IMR-90 (cell line): ENCODE measurements at regions not wholly inside any gene's neighbourhood (a gene's known extent, or its start where the extent isn't known, plus 50 kb on each side); places are given as distances from the start of the nearest gene placed in this dataset.

ENCODE experiments used
- ATAC-seq: fragments of 200-7000 bp; cut with Tn5 transposase; 2 replicates; pipeline ENCODE4 v1.9.1; 2020; ENCODE audit warnings: low read depth, mild to moderate bottlenecking, moderate library complexity
- BruUV-seq: library from RNA; stranded (reverse); fragments of 400-500 nt; replicated peaks from 2 replicates; lab custom pipeline; 2021; lab: Mats Ljungman, UMichigan
- CTCF ChIA-PET: fragments of 300-600 bp; formaldehyde crosslinking; extraction: SDS; loops from one replicate; lab custom pipeline; 2021; ENCODE audit warnings: antibody characterized with exemption; lab: Yijun Ruan, JAX
- POLR2A ChIA-PET: fragments of 300-600 bp; sonication (Branson Sonifier 250); formaldehyde crosslinking; loops from one replicate; lab custom pipeline; 2022; ENCODE audit warnings: antibody characterized with exemption; ENCODE audit not compliant: unreplicated experiment; lab: Charles Lee
- DNase-seq: peaks from one replicate; pipeline ENCODE4 v3.0.0; 2013
- H2AFZ ChIP-seq: replicated peaks from 2 replicates; pipeline ENCODE3; 2013; ENCODE audit warnings: low read length, mild to moderate bottlenecking; ENCODE audit not compliant: poor library complexity
- H2AK5ac ChIP-seq: 2 replicates; pipeline ENCODE4 v1.6.1; 2013; ENCODE audit warnings: low read depth, low read length, inconsistent platforms
- H2AK9ac ChIP-seq: replicated peaks from 2 replicates; pipeline ENCODE3; 2013; ENCODE audit warnings: mild to moderate bottlenecking, low read depth, low read length, moderate library complexity; ENCODE audit not compliant: poor library complexity
- H2BK120ac ChIP-seq: 2 replicates; pipeline ENCODE4 v1.6.1; 2013; ENCODE audit warnings: low read depth, low read length, inconsistent platforms
- H2BK15ac ChIP-seq: 3 replicates; pipeline ENCODE4 v1.6.1; 2013; ENCODE audit warnings: low read depth, low read length, inconsistent platforms
- H2BK20ac ChIP-seq: 2 replicates; pipeline ENCODE4 v1.6.1; 2013; ENCODE audit warnings: low read depth, mild to moderate bottlenecking, inconsistent platforms, low read length, moderate library complexity
- H2BK5ac ChIP-seq: 2 replicates; pipeline ENCODE4 v1.6.1; 2013; ENCODE audit warnings: mild to moderate bottlenecking, low read depth, low read length, inconsistent platforms; ENCODE audit not compliant: poor library complexity, severe bottlenecking
- H3K14ac ChIP-seq: replicated peaks from 2 replicates; pipeline ENCODE4 v1.6.1; 2013; ENCODE audit warnings: low read depth, low read length, inconsistent platforms
- H3K18ac ChIP-seq: 2 replicates; pipeline ENCODE4 v1.6.1; 2013; ENCODE audit warnings: low read depth, low read length, control low read depth
- H3K23ac ChIP-seq: 2 replicates; pipeline ENCODE4 v1.6.1; 2013; ENCODE audit warnings: low read depth, low read length, inconsistent platforms
- H3K27ac ChIP-seq: 2 replicates; pipeline ENCODE4 v1.5.1; 2013; ENCODE audit warnings: mild to moderate bottlenecking, control low read depth, low read length; ENCODE audit not compliant: insufficient read depth
- H3K27me3 ChIP-seq: 2 replicates; pipeline ENCODE4 v1.6.1; 2013; ENCODE audit warnings: low read length; ENCODE audit not compliant: control insufficient read depth, insufficient read depth
- H3K36me3 ChIP-seq: 2 replicates; pipeline ENCODE4 v1.6.1; 2013; ENCODE audit warnings: low read length, mixed read lengths; ENCODE audit not compliant: control insufficient read depth, insufficient read depth
- H3K4ac ChIP-seq: 2 replicates; pipeline ENCODE4 v1.6.1; 2013; ENCODE audit warnings: low read depth, low read length, inconsistent platforms
- H3K4me1 ChIP-seq: 2 replicates; pipeline ENCODE4 v1.6.1; 2013; ENCODE audit warnings: low read length, mixed read lengths; ENCODE audit not compliant: control insufficient read depth, insufficient read depth
- H3K4me2 ChIP-seq: 2 replicates; pipeline ENCODE4 v1.6.1; 2013; ENCODE audit warnings: low read depth, mild to moderate bottlenecking, control low read depth, low read length, moderate library complexity
- H3K4me3 ChIP-seq: 2 replicates; pipeline ENCODE4 v1.5.1; 2013; ENCODE audit warnings: low read depth, mild to moderate bottlenecking, control low read depth, low read length, moderate library complexity; ENCODE audit not compliant: insufficient read depth
- H3K56ac ChIP-seq: 2 replicates; pipeline ENCODE4 v1.6.1; 2013; ENCODE audit warnings: low read length, inconsistent platforms; ENCODE audit not compliant: insufficient read depth; ENCODE audit errors: extremely low read depth
- H3K79me1 ChIP-seq, 2 experiments: 2 replicates each; pipeline ENCODE4 v1.6.1; 2013; ENCODE audit warnings: low read length in 2 of 2, inconsistent platforms in 1 of 2, low read depth in 1 of 2
- H3K9ac ChIP-seq: 2 replicates; pipeline ENCODE4 v1.6.1; 2013; ENCODE audit warnings: low read depth, low read length, control low read depth
- H3K9me1 ChIP-seq: 2 replicates; pipeline ENCODE4 v1.6.1; 2013; ENCODE audit warnings: low read length, inconsistent platforms; ENCODE audit not compliant: insufficient read depth
- H3K9me3 ChIP-seq: 2 replicates; pipeline ENCODE4 v1.6.1; 2013; ENCODE audit warnings: low read length; ENCODE audit not compliant: control insufficient read depth, insufficient read depth
- H4K20me1 ChIP-seq: 2 replicates; pipeline ENCODE4 v1.6.1; 2013; ENCODE audit warnings: low read length, inconsistent platforms; ENCODE audit not compliant: insufficient read depth
- H4K5ac ChIP-seq: 2 replicates; pipeline ENCODE4 v1.6.1; 2013; ENCODE audit warnings: mild to moderate bottlenecking, low read depth, low read length, control low read depth
- H4K8ac ChIP-seq, 2 experiments: 2 replicates each; pipeline ENCODE4 v1.6.1; 2013; ENCODE audit warnings: low read depth in 2 of 2, low read length in 2 of 2, control low read depth in 1 of 2, inconsistent platforms in 1 of 2
- H4K91ac ChIP-seq: 2 replicates; pipeline ENCODE4 v1.6.1; 2013; ENCODE audit warnings: low read depth, low read length, inconsistent platforms; ENCODE audit not compliant: insufficient read depth
- CEBPB ChIP-seq: IDR thresholded peaks from 2 replicates; pipeline ENCODE4 v1.6.1; 2012; ENCODE audit warnings: low read depth, low read length, improper control_type of control experiment
- MXI1 ChIP-seq: IDR thresholded peaks from 2 replicates; pipeline ENCODE4 v1.6.1; 2012; ENCODE audit warnings: low read depth, mild to moderate bottlenecking, low read length, moderate library complexity, borderline replicate concordance
- NFE2L2 ChIP-seq: fragments of 150-350 bp; IDR thresholded peaks from 2 replicates; pipeline ENCODE4 v1.6.1; 2016; ENCODE audit warnings: low read depth, mild to moderate bottlenecking, low read length
- RCOR1 ChIP-seq: IDR thresholded peaks from 2 replicates; pipeline ENCODE4 v1.6.1; 2012; ENCODE audit warnings: mild to moderate bottlenecking, low read length, improper control_type of control experiment; ENCODE audit not compliant: insufficient replicate concordance
- SMC3 ChIP-seq: fragments of 150-350 bp; IDR thresholded peaks from 2 replicates; pipeline ENCODE4 v1.6.1; 2016; ENCODE audit warnings: low read depth, mild to moderate bottlenecking, antibody characterized with exemption, low read length, moderate library complexity
- WGBS, 2 experiments: methylation state at CpG; one replicate each; pipeline versions ENCODE4 v1.1.5 to v1.1.7; 2013; ENCODE audit warnings: missing lambda C conversion rate in 2 of 2; ENCODE audit not compliant: insufficient read length in 1 of 2; ENCODE audit errors: extremely low coverage in 2 of 2; 5-methylcytosine and 5-hydroxymethylcytosine counted together
- dilution Hi-C: fragments of 300-500 bp; cut with HindIII; formaldehyde crosslinking; loops from one replicate; pipeline ENCODE4 v1.14.3; 2018; ENCODE audit warnings: low sequenced_read_pairs; ENCODE audit not compliant: unreplicated experiment
- in situ Hi-C: fragments of 300-500 bp; cut with MboI; formaldehyde crosslinking; loops from 3 replicates; pipeline ENCODE4 v1.14.3; 2019; ENCODE audit warnings: low sequenced_read_pairs, inconsistent platforms, mixed read lengths
- intact Hi-C: fragments of 100-400 bp; cut with micrococcal nuclease; formaldehyde crosslinking; loops from 2 replicates; pipeline ENCODE4 v1.10.0; 2022
- TF ChIP-seq, protein P1 (sequence below): conservative IDR thresholded peaks from 2 replicates; pipeline ENCODE4 v1.5.1; 2012; ENCODE audit warnings: mild to moderate bottlenecking, low read depth, low read length, improper control_type of control experiment

DNA sequence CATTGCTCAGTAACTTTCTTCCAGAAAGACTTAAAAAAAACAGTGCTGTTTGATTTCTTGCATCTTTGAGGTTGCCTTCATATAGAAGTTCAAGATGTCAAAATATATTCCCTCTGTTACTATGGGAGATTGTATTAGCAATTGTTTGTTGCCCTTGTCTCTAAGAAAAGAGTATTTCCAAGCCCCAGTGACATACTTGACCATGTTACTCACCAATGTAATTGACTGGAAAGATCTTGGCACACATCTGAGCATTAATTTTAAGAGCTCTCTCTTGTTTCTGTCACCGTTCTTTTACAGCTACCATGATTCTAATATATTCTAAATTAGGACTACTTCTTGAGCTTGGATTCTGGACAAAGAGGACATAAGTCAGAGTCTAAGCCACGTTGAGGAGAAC, 902.7 kb upstream of the EPHA5 start:
- Histone ChIP-seq H2BK15ac (no peak overlapping the region), H3K14ac (no peak overlapping the region), H2AK9ac (no peak overlapping the region), H3K4ac (no peak overlapping the region), H2BK120ac (0 out of 2 replicates have a peak overlapping the region, but pooled peaks have one; percentile 1), H2AFZ (no peak overlapping the region), H4K20me1 (no peaks in the 10 kb centered on the region), H3K79me1 (no peaks in the 10 kb centered on the region), H3K56ac (no peak overlapping the region), H4K91ac (no peak overlapping the region), H3K4me3 (no peak overlapping the region), H3K9me1 (no peaks in the 10 kb centered on the region), H2BK5ac (no peak overlapping the region), H3K9me3 (peaks cover 3% of the 10 kb centered on the region; the same call in 1 of the 2 replicates), H3K4me2 (no peak overlapping the region), H3K9ac (no peak overlapping the region), H4K8ac (no peak overlapping the region), H3K27me3 (no peaks in the 10 kb centered on the region), H3K18ac (no peak overlapping the region), H3K4me1 (no peaks in the 10 kb centered on the region), H2BK20ac (no peak overlapping the region), H3K23ac (no peak overlapping the region), H3K27ac (no peak overlapping the region), H2AK5ac (no peak overlapping the region), H4K5ac (no peak overlapping the region), H3K36me3 (no peaks in the 10 kb centered on the region)
- dilution Hi-C loops, result no loop called here
- in situ Hi-C loops, result no loop called here
- DNase-seq (peak; percentile 43), ATAC-seq (no peak)
- CTCF ChIA-PET, result no interaction called here
- WGBS, 2 experiments, result no CpG with 5 or more reads among the region's 2 CpGs
- no TSS peak for BruUV-seq
- intact Hi-C loops, result no loop called here
- POLR2A ChIA-PET, result no interaction called here
- TF ChIP-seq SMC3 (no peak), MXI1 (no peak), RCOR1 (no peak), NFE2L2 (no peak), CEBPB (no peak)
- TF ChIP-seq, protein P1, sequence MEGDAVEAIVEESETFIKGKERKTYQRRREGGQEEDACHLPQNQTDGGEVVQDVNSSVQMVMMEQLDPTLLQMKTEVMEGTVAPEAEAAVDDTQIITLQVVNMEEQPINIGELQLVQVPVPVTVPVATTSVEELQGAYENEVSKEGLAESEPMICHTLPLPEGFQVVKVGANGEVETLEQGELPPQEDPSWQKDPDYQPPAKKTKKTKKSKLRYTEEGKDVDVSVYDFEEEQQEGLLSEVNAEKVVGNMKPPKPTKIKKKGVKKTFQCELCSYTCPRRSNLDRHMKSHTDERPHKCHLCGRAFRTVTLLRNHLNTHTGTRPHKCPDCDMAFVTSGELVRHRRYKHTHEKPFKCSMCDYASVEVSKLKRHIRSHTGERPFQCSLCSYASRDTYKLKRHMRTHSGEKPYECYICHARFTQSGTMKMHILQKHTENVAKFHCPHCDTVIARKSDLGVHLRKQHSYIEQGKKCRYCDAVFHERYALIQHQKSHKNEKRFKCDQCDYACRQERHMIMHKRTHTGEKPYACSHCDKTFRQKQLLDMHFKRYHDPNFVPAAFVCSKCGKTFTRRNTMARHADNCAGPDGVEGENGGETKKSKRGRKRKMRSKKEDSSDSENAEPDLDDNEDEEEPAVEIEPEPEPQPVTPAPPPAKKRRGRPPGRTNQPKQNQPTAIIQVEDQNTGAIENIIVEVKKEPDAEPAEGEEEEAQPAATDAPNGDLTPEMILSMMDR, result no peak
